ENCODE measurements at regions not wholly inside any gene's neighbourhood (a gene's known extent, or its start where the extent isn't known, plus 50 kb on each side); places are given as distances from the start of the nearest gene placed in this dataset.

- DNase-seq (ENCODE audit: low read depth in 1 of 2, low spot score in 1 of 2), result peak in 1 of 2 donors; percentile 8
- Histone ChIP-seq H3K9me3 (ENCODE audit: low read depth) (no peaks in the 10 kb centered on the region), H3K27ac (no peak overlapping the region), H3K27me3 (no peaks in the 10 kb centered on the region), H3K36me3 (no peaks in the 10 kb centered on the region), H3K4me3 (no peak overlapping the region), H3K4me1 (ENCODE audit: low read depth) (no peaks in the 10 kb centered on the region)
- no peak for TF ChIP-seq CTCF (IDR thresholded peaks at IDR 0.05; ENCODE audit: low read depth, low read length)
Observed at GRCh38 chr2:198471291-198471690, 666.9 kb downstream of the PLCL1 start.

GRCh38 chr2:198468136-198468535 is 663.7 kb downstream of the PLCL1 start:
- H3K4me3 ChIP-seq, result no peak overlapping the region
- H3K27me3 ChIP-seq, result no peaks in the 10 kb centered on the region
- H3K4me1 ChIP-seq (ENCODE audit: low read depth), result no peaks in the 10 kb centered on the region
- no peaks in the 10 kb centered on the region for H3K36me3 ChIP-seq
- no peak overlapping the region for H3K27ac ChIP-seq
- H3K9me3 ChIP-seq (ENCODE audit: low read depth), result no peaks in the 10 kb centered on the region
- TF ChIP-seq CTCF (IDR thresholded peaks at IDR 0.05; ENCODE audit: low read depth, low read length), result no peak
- DNase-seq (ENCODE audit: low read depth in 1 of 2, low spot score in 1 of 2), result no peak

- TF ChIP-seq CTCF (IDR thresholded peaks at IDR 0.05; ENCODE audit: low read depth, low read length), result no peak
- Histone ChIP-seq H3K36me3 (no peaks in the 10 kb centered on the region), H3K4me1 (ENCODE audit: low read depth) (no peaks in the 10 kb centered on the region), H3K4me3 (no peak overlapping the region), H3K9me3 (ENCODE audit: low read depth) (no peaks in the 10 kb centered on the region), H3K27me3 (no peaks in the 10 kb centered on the region), H3K27ac (no peak overlapping the region)
- DNase-seq (ENCODE audit: low read depth in 1 of 2, low spot score in 1 of 2), result no peak
Observed at GRCh38 chr2:198465970-198466369, 661.6 kb downstream of the PLCL1 start.

- Histone ChIP-seq H3K36me3 (no peaks in the 10 kb centered on the region), H3K4me3 (no peak overlapping the region), H3K4me1 (ENCODE audit: low read depth) (no peaks in the 10 kb centered on the region), H3K9me3 (ENCODE audit: low read depth) (no peaks in the 10 kb centered on the region), H3K27me3 (no peaks in the 10 kb centered on the region), H3K27ac (no peak overlapping the region)
- no peak for DNase-seq (ENCODE audit: low read depth in 1 of 2, low spot score in 1 of 2)
- no peak for TF ChIP-seq CTCF (IDR thresholded peaks at IDR 0.05; ENCODE audit: low read depth, low read length)
Observed at GRCh38 chr2:198456418-198456817, 652.0 kb downstream of the PLCL1 start.

GRCh38 chr2:198453866-198454265 is 649.5 kb downstream of the PLCL1 start:
- Histone ChIP-seq H3K36me3 (no peaks in the 10 kb centered on the region), H3K27ac (no peak overlapping the region)
- no peak for TF ChIP-seq CTCF (IDR thresholded peaks at IDR 0.05; ENCODE audit: low read depth, low read length)

GRCh38 chr2:198452327-198452726 is 647.9 kb downstream of the PLCL1 start:
- no peak for DNase-seq (ENCODE audit: low read depth in 1 of 2, low spot score in 1 of 2)
- no peak for TF ChIP-seq CTCF (IDR thresholded peaks at IDR 0.05; ENCODE audit: low read depth, low read length)
- H3K4me3 ChIP-seq, result no peak overlapping the region
- H3K27me3 ChIP-seq, result no peaks in the 10 kb centered on the region
- H3K27ac ChIP-seq, result no peak overlapping the region
- H3K36me3 ChIP-seq, result no peaks in the 10 kb centered on the region
- no peaks in the 10 kb centered on the region for H3K4me1 ChIP-seq (ENCODE audit: low read depth)
- no peaks in the 10 kb centered on the region for H3K9me3 ChIP-seq (ENCODE audit: low read depth)

More at GRCh38 chr2:198453866-198454265, 649.5 kb downstream of the PLCL1 start:
- Histone ChIP-seq H3K9me3 (ENCODE audit: low read depth) (no peaks in the 10 kb centered on the region), H3K4me1 (ENCODE audit: low read depth) (no peaks in the 10 kb centered on the region), H3K4me3 (no peak overlapping the region), H3K27me3 (no peaks in the 10 kb centered on the region)
- DNase-seq (ENCODE audit: low read depth in 1 of 2, low spot score in 1 of 2), result no peak

Data from cardiac muscle cell (in vitro differentiated cells and primary cell).